SK-N-SH (cell line): ENCODE measurements at regions not wholly inside any gene's neighbourhood (a gene's known extent, or its start where the extent isn't known, plus 50 kb on each side); places are given as distances from the start of the nearest gene placed in this dataset.
"Not testable (repeated sequence)": the region's sequence is repeated elsewhere in the genome, so short reads cannot be mapped to it uniquely, and the experiment has no call there.

Source experiments
- CTCF ChIA-PET: fragments of 300-600, 350-600 bp; formaldehyde crosslinking; extraction: SDS; loops from one replicate; lab custom pipeline; 2021; lab: Yijun Ruan, JAX
- POLR2A ChIA-PET: fragments of 350-600 bp; sonication (Branson Sonifier 250); formaldehyde crosslinking; extraction: SDS; loops from one replicate; lab custom pipeline; 2020; ENCODE audit warnings: antibody characterized with exemption, inconsistent platforms; lab: Yijun Ruan, JAX
- DNase-seq: peaks from one replicate; pipeline ENCODE4 v3.0.0; 2012
- H2AFZ ChIP-seq: fragments of 200-600 bp; sonication (generic); 2 replicates; pipeline ENCODE4 v1.8.1; 2016; ENCODE audit warnings: antibody characterized with exemption, mild to moderate bottlenecking, low read depth
- H3F3A ChIP-seq: fragments of 200-600 bp; sonication (generic); replicated peaks from 2 replicates; pipeline ENCODE3; 2016; ENCODE audit warnings: antibody characterized with exemption, mild to moderate bottlenecking; ENCODE audit not compliant: insufficient read depth
- H3K27ac ChIP-seq, 2 experiments: fragments of 200-500 bp in 1 of 2; fragments of 200-600 bp in 1 of 2; sonication (Bioruptor generic) in 1 of 2; sonication (generic), shearing (Covaris generic) in 1 of 2; 2 replicates each; pipeline versions ENCODE4 v1.5.1 to v1.6.1; 2014 to 2016; ENCODE audit warnings: low read depth in 2 of 2, inconsistent platforms in 1 of 2, low read length in 1 of 2, mild to moderate bottlenecking in 1 of 2, mixed read lengths in 1 of 2
- H3K27me3 ChIP-seq: fragments of 200-600 bp; sonication (generic), shearing (Covaris generic); 2 replicates; pipeline ENCODE4 v1.6.1; 2016; ENCODE audit warnings: mixed run types; ENCODE audit not compliant: insufficient read depth
- H3K36me3 ChIP-seq, 2 experiments: fragments of 200-500 bp in 1 of 2; fragments of 200-600 bp in 1 of 2; sonication (Bioruptor generic) in 1 of 2; sonication (generic) in 1 of 2; replicated peaks in 1 of 2; 2 replicates each; pipeline versions ENCODE3 to v1.5.1; 2014 to 2016; ENCODE audit warnings: low read length in 1 of 2, mild to moderate bottlenecking in 1 of 2; ENCODE audit not compliant: insufficient read depth in 2 of 2, control insufficient read depth in 1 of 2
- H3K4me1 ChIP-seq, 2 experiments: fragments of 200-500 bp in 1 of 2; fragments of 200-600 bp in 1 of 2; sonication (Bioruptor generic) in 1 of 2; sonication (generic), shearing (Covaris generic) in 1 of 2; 2 replicates each; pipeline versions ENCODE4 v1.5.1 to v1.6.1; 2014 to 2016; ENCODE audit warnings: low read depth in 1 of 2, low read length in 1 of 2, mixed run types in 1 of 2; ENCODE audit not compliant: insufficient read depth in 2 of 2, control insufficient read depth in 1 of 2
- H3K4me2 ChIP-seq: fragments of 200-600 bp; sonication (generic), shearing (Covaris generic); 2 replicates; pipeline ENCODE4 v1.6.1; 2017; ENCODE audit warnings: mixed run types
- H3K4me3 ChIP-seq, 2 experiments: fragments of 200-500 bp in 1 of 2; fragments of 200-600 bp in 1 of 2; sonication (Bioruptor generic) in 1 of 2; sonication (generic), shearing (Covaris generic) in 1 of 2; 2 replicates each; pipeline versions ENCODE4 v1.5.1 to v1.8.1; 2014 to 2016; ENCODE audit warnings: low read depth in 2 of 2, inconsistent platforms in 1 of 2, low read length in 1 of 2, mild to moderate bottlenecking in 1 of 2, mixed read lengths in 1 of 2, moderate library complexity in 1 of 2
- H3K79me2 ChIP-seq: fragments of 200-600 bp; sonication (generic); 2 replicates; pipeline ENCODE4 v1.8.1; 2017; ENCODE audit warnings: mild to moderate bottlenecking; ENCODE audit not compliant: insufficient read depth
- H3K9ac ChIP-seq: fragments of 200-600 bp; sonication (generic); 2 replicates; pipeline ENCODE4 v1.6.1; 2017; ENCODE audit warnings: mixed run types
- H3K9me2 ChIP-seq: fragments of 200-600 bp; sonication (generic); 2 replicates; pipeline ENCODE4 v1.6.1; 2017; ENCODE audit warnings: mixed run types
- H3K9me3 ChIP-seq: fragments of 200-600 bp; sonication (generic); 2 replicates; pipeline ENCODE4 v1.6.1; 2017; ENCODE audit warnings: mixed run types, mild to moderate bottlenecking, moderate library complexity
- H4K20me1 ChIP-seq: fragments of 200-600 bp; sonication (generic); 2 replicates; pipeline ENCODE4 v1.6.1; 2017; ENCODE audit warnings: mild to moderate bottlenecking, mixed run types; ENCODE audit not compliant: insufficient read depth
- FOSL2 ChIP-seq: IDR thresholded peaks from 2 replicates; pipeline ENCODE4 v1.4.0; 2012; ENCODE audit warnings: low read depth, mild to moderate bottlenecking, moderate library complexity, borderline replicate concordance
- FOXJ3 ChIP-seq: sonication (generic); formaldehyde crosslinking; IDR thresholded peaks from 2 replicates; pipeline ENCODE4 v1.5.1; 2020; ENCODE audit warnings: mild to moderate bottlenecking, missing genetic modification reagents
- GABPA ChIP-seq: IDR thresholded peaks from 2 replicates; pipeline ENCODE4 v1.4.0; 2012; ENCODE audit warnings: low read depth, mild to moderate bottlenecking
- NRF1 ChIP-seq: IDR thresholded peaks from 2 replicates; pipeline ENCODE4 v1.6.1; 2012; ENCODE audit warnings: low read depth, mild to moderate bottlenecking, low read length
- RCOR1 ChIP-seq: fragments of 150-350 bp; IDR thresholded peaks from 2 replicates; pipeline ENCODE4 v1.6.1; 2017; ENCODE audit warnings: antibody characterized with exemption, low read length
- WGBS: methylation state at CpG from one replicate; pipeline ENCODE4 v1.1.6; 2017; ENCODE audit warnings: low lambda C conversion rate; 5-methylcytosine and 5-hydroxymethylcytosine counted together
- TF ChIP-seq, protein P1 (sequence below): fragments of 200-600 bp; sonication (generic); IDR thresholded peaks from 2 replicates; pipeline ENCODE4 v1.6.1; 2017; ENCODE audit warnings: antibody characterized with exemption, mild to moderate bottlenecking, moderate library complexity
- TF ChIP-seq, protein P2 (sequence below): IDR thresholded peaks from 2 replicates; pipeline ENCODE4 v1.4.0; 2012; ENCODE audit warnings: low read depth, borderline replicate concordance

DNA sequence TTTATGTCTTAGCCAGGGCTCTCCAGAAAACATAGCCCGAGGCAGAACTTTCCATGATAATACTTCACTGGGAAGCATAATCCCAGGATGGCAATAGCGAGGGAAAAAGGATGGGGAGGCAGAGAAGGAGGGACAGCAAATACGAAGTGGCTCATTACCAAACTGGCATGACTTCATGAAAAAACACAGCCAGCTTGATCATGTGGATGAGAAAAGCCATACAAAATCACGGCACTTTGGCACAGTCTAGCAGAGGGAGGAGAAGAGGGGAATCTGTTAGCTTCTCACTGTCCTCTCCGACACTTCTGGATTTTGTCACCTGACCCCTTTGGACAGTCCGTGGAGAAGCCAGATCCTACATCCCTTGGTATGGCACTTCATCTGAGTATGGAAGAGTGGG is 212.5 kb upstream of the GRIK2 start:
- Histone ChIP-seq H3K27me3 (no peaks in the 10 kb centered on the region), H2AFZ (no peak overlapping the region), H3K9me2 (no peaks in the 10 kb centered on the region), H4K20me1 (no peaks in the 10 kb centered on the region), H3K4me1 (no peaks in the 10 kb centered on the region; a peak in 1 of 4 replicates), H3K4me2 (no peak overlapping the region), H3K79me2 (no peaks in the 10 kb centered on the region), H3K9me3 (no peaks in the 10 kb centered on the region), H3K4me3 (no peak overlapping the region), H3K27ac (no peak overlapping the region), H3F3A (no peaks in the 10 kb centered on the region)
- WGBS: 36% methylated on average over 6 of the region's 6 CpGs
- ChIA-PET POLR2A (no interaction called here), CTCF (interaction anchor here (1.6 kb wide), 1 partner anchor 21 kb away, joined by 3 read pairs; no protein-coding TSS in a partner anchor)
- TF ChIP-seq RCOR1: no peak
- TF ChIP-seq, all 33 proteins: peak for 0
- Histone ChIP-seq H3K9ac (no peak overlapping the region), H3K36me3 (no peaks in the 10 kb centered on the region)
- no peak for DNase-seq

GRCh38 chr6:101188285-101188798 is 205.2 kb upstream of the GRIK2 start:
- H3K27me3 ChIP-seq, H3K9me3 ChIP-seq, H3K9me2 ChIP-seq, H2AFZ ChIP-seq, POLR2A ChIA-PET, H3F3A ChIP-seq, H3K4me1 ChIP-seq, CTCF ChIA-PET, H3K79me2 ChIP-seq, H3K27ac ChIP-seq, DNase-seq, H3K36me3 ChIP-seq, H3K9ac ChIP-seq, H3K4me2 ChIP-seq, H3K4me3 ChIP-seq, H4K20me1 ChIP-seq: not testable (repeated sequence)
- WGBS: 32% methylated on average over 7 of the region's 12 CpGs

GRCh38 chr6:101195588-101195987 is 197.9 kb upstream of the GRIK2 start:
- Histone ChIP-seq H4K20me1 (no peaks in the 10 kb centered on the region), H3K27me3 (no peaks in the 10 kb centered on the region), H3K4me3 (no peak overlapping the region), H3K9me3 (no peaks in the 10 kb centered on the region), H3K9me2 (no peaks in the 10 kb centered on the region), H3K27ac (no peak overlapping the region), H3K4me1 (no peaks in the 10 kb centered on the region), H3K36me3 (no peaks in the 10 kb centered on the region), H2AFZ (no peak overlapping the region), H3K9ac (no peak overlapping the region), H3F3A (no peaks in the 10 kb centered on the region), H3K79me2 (no peaks in the 10 kb centered on the region), H3K4me2 (no peak overlapping the region)
- ChIA-PET POLR2A (no interaction called here), CTCF (no interaction called here)
- DNase-seq: no peak
- no peak for TF ChIP-seq FOSL2

DNA sequence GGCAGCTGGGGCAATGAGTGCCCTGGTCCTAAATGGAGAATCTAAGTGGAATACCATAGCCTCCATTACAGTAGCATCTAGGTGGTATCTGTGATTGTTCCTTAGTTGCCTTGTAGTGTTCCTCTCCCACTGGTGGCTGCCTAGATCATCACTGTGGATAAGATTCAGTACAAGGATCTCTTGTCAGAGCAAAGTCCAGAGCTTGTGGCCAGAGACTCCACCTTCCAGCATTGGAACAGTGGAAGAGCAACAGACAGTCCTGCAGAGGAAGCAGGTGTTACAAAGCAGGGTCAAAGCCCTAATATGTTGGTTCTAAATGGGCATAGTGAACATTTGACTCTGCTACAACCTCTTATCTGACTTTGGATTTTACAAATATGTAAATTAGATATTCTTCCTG is 194.1 kb upstream of the GRIK2 start:
- no peaks in the 10 kb centered on the region for H3K4me1 ChIP-seq
- no peaks in the 10 kb centered on the region for H3K27me3 ChIP-seq
- POLR2A ChIA-PET: no interaction called here
- TF ChIP-seq, protein P1, sequence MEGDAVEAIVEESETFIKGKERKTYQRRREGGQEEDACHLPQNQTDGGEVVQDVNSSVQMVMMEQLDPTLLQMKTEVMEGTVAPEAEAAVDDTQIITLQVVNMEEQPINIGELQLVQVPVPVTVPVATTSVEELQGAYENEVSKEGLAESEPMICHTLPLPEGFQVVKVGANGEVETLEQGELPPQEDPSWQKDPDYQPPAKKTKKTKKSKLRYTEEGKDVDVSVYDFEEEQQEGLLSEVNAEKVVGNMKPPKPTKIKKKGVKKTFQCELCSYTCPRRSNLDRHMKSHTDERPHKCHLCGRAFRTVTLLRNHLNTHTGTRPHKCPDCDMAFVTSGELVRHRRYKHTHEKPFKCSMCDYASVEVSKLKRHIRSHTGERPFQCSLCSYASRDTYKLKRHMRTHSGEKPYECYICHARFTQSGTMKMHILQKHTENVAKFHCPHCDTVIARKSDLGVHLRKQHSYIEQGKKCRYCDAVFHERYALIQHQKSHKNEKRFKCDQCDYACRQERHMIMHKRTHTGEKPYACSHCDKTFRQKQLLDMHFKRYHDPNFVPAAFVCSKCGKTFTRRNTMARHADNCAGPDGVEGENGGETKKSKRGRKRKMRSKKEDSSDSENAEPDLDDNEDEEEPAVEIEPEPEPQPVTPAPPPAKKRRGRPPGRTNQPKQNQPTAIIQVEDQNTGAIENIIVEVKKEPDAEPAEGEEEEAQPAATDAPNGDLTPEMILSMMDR: no peak
- TF ChIP-seq FOXJ3 (CRISPR knock-in tag): no peak
- TF ChIP-seq NRF1: no peak
- TF ChIP-seq GABPA: no peak
- TF ChIP-seq, protein P2, sequence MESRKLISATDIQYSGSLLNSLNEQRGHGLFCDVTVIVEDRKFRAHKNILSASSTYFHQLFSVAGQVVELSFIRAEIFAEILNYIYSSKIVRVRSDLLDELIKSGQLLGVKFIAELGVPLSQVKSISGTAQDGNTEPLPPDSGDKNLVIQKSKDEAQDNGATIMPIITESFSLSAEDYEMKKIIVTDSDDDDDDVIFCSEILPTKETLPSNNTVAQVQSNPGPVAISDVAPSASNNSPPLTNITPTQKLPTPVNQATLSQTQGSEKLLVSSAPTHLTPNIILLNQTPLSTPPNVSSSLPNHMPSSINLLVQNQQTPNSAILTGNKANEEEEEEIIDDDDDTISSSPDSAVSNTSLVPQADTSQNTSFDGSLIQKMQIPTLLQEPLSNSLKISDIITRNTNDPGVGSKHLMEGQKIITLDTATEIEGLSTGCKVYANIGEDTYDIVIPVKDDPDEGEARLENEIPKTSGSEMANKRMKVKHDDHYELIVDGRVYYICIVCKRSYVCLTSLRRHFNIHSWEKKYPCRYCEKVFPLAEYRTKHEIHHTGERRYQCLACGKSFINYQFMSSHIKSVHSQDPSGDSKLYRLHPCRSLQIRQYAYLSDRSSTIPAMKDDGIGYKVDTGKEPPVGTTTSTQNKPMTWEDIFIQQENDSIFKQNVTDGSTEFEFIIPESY: no peak
- CTCF ChIA-PET: no interaction called here
- no peaks in the 10 kb centered on the region for H3K9me2 ChIP-seq
- H3K36me3 ChIP-seq: no peaks in the 10 kb centered on the region
- H3F3A ChIP-seq: no peaks in the 10 kb centered on the region
- no peak overlapping the region for H3K4me2 ChIP-seq
- H3K9me3 ChIP-seq: no peaks in the 10 kb centered on the region
- H3K79me2 ChIP-seq: no peaks in the 10 kb centered on the region
- no peak for DNase-seq
- H2AFZ ChIP-seq: no peak overlapping the region
- no peaks in the 10 kb centered on the region for H4K20me1 ChIP-seq
- no peak overlapping the region for H3K4me3 ChIP-seq
- H3K27ac ChIP-seq: no peak overlapping the region
- H3K9ac ChIP-seq: no peak overlapping the region
